ENCODE measurements at regions not wholly inside any gene's neighbourhood (a gene's known extent, or its start where the extent isn't known, plus 50 kb on each side); places are given as distances from the start of the nearest gene placed in this dataset.
"Not testable (repeated sequence)": the region's sequence is repeated elsewhere in the genome, so short reads cannot be mapped to it uniquely, and the experiment has no call there.

GRCh38 chr2:174697255-174697654, 67.0 kb downstream of the CHRNA1 start:
- DNase-seq (ENCODE audit: low read depth, low spot score) = peak; percentile 30

GRCh38 chr2:174694920-174695319, 69.4 kb downstream of the CHRNA1 start:
- DNase-seq (ENCODE audit: low read depth, low spot score) = no peak

- DNase-seq (ENCODE audit: low read depth, low spot score) = no peak
Measured at GRCh38 chr2:174694196-174694878, 69.9 kb downstream of the CHRNA1 start.

- DNase-seq (ENCODE audit: low read depth, low spot score) = no peak
Measured at GRCh38 chr2:174693344-174693743, 70.9 kb downstream of the CHRNA1 start.

GRCh38 chr2:174692256-174692919, 71.9 kb downstream of the CHRNA1 start:
- DNase-seq (ENCODE audit: low read depth, low spot score) = no peak

GRCh38 chr2:174691201-174691779, 73.0 kb downstream of the CHRNA1 start:
- DNase-seq (ENCODE audit: low read depth, low spot score) = no peak

GRCh38 chr2:174690026-174690425, 74.2 kb downstream of the CHRNA1 start:
- DNase-seq (ENCODE audit: low read depth, low spot score) = no peak

- no peak for DNase-seq (ENCODE audit: low read depth, low spot score)
Measured at GRCh38 chr2:174688079-174688478, 76.2 kb downstream of the CHRNA1 start.

GRCh38 chr2:174686430-174686829, 77.8 kb downstream of the CHRNA1 start:
- DNase-seq (ENCODE audit: low read depth, low spot score) = no peak

- no peak for DNase-seq (ENCODE audit: low read depth, low spot score)
Measured at GRCh38 chr2:174683392-174683759, 80.9 kb downstream of the CHRNA1 start.

GRCh38 chr2:174682578-174683391, 81.5 kb downstream of the CHRNA1 start:
- DNase-seq (ENCODE audit: low read depth, low spot score) = peak; percentile 21

- no peak for DNase-seq (ENCODE audit: low read depth, low spot score)
Measured at GRCh38 chr2:174682007-174682577, 82.2 kb downstream of the CHRNA1 start.

- no peak for DNase-seq (ENCODE audit: low read depth, low spot score)
Measured at GRCh38 chr2:174681099-174682006, 82.9 kb downstream of the CHRNA1 start.

- no peak for DNase-seq (ENCODE audit: low read depth, low spot score)
Measured at GRCh38 chr2:174680221-174680620, 82.6 kb upstream of the WIPF1 start.

GRCh38 chr2:174678395-174678794, 80.8 kb upstream of the WIPF1 start:
- DNase-seq (ENCODE audit: low read depth, low spot score) = no peak

GRCh38 chr2:174675615-174676014, 78.0 kb upstream of the WIPF1 start:
- DNase-seq (ENCODE audit: low read depth, low spot score) = no peak

GRCh38 chr2:174673876-174674275, 76.3 kb upstream of the WIPF1 start:
- DNase-seq (ENCODE audit: low read depth, low spot score) = no peak

GRCh38 chr2:174673440-174673839, 75.8 kb upstream of the WIPF1 start:
- DNase-seq (ENCODE audit: low read depth, low spot score) = no peak

- DNase-seq (ENCODE audit: low read depth, low spot score) = not testable (repeated sequence)
Measured at GRCh38 chr2:174671532-174671931, 73.9 kb upstream of the WIPF1 start.

GRCh38 chr2:174670446-174670845, 72.8 kb upstream of the WIPF1 start:
- no peak for DNase-seq (ENCODE audit: low read depth, low spot score)

GRCh38 chr2:174669336-174669735, 71.7 kb upstream of the WIPF1 start:
- DNase-seq (ENCODE audit: low read depth, low spot score) = no peak

Data from activated CD4-positive, CD25-positive, alpha-beta regulatory T cell treated with anti-CD3 and anti-CD28 coated beads, Interleukin-2, amount 50 U/mL, for 16 hours (primary cell).